ENCODE measurements at regions not wholly inside any gene's neighbourhood (a gene's known extent, or its start where the extent isn't known, plus 50 kb on each side); places are given as distances from the start of the nearest gene placed in this dataset.

DNA sequence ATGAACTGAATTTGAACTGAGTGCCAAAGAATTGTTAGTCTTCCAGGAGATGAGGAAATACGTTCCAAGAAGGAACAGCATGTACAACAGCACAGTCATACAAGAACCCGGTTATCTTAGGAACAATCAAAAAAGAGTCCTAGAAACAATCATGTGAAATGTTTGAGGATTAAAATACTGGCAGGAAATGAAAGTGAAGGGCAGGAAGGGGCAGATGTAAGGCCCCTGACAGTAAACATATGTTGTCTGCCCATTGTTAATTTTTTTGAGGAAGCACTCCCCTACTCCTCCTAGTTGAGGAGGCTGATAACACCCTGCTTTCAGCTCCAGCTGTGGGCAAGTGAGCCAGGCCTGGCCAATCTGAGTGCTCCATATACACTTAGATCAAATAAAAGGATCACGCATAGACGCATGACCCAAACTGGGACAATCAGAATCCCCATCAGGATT, 220.9 kb downstream of the HACE1 start:
- no peaks in the 10 kb centered on the region for H3K27me3 ChIP-seq (ENCODE audit: control insufficient read depth, insufficient read depth, low read length)
- ChIA-PET CTCF (no interaction called here), POLR2A (no interaction called here)
- H3K9me3 ChIP-seq (ENCODE audit: control insufficient read depth, insufficient read depth, low read depth, low read length) = no peaks in the 10 kb centered on the region
- TF ChIP-seq POLR2AphosphoS5 (IDR thresholded peaks at IDR 0.05; ENCODE audit: low read depth, low read length) (no peak), TCF7L2 (IDR thresholded peaks at IDR 0.05; ENCODE audit: low read depth, low read length) (no peak), REST (IDR thresholded peaks at IDR 0.05; ENCODE audit: insufficient read depth in 1 of 2, low read depth in 2 of 2, low read length in 1 of 2) (no peak), SIN3A (IDR thresholded peaks at IDR 0.05; ENCODE audit: borderline replicate concordance, insufficient read depth, low read depth, low read length) (no peak)
- TF ChIP-seq, protein P1, sequence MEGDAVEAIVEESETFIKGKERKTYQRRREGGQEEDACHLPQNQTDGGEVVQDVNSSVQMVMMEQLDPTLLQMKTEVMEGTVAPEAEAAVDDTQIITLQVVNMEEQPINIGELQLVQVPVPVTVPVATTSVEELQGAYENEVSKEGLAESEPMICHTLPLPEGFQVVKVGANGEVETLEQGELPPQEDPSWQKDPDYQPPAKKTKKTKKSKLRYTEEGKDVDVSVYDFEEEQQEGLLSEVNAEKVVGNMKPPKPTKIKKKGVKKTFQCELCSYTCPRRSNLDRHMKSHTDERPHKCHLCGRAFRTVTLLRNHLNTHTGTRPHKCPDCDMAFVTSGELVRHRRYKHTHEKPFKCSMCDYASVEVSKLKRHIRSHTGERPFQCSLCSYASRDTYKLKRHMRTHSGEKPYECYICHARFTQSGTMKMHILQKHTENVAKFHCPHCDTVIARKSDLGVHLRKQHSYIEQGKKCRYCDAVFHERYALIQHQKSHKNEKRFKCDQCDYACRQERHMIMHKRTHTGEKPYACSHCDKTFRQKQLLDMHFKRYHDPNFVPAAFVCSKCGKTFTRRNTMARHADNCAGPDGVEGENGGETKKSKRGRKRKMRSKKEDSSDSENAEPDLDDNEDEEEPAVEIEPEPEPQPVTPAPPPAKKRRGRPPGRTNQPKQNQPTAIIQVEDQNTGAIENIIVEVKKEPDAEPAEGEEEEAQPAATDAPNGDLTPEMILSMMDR (IDR thresholded peaks at IDR 0.05) = no peak
- ATAC-seq = 0 out of 2 replicates have a peak, but pooled peaks have one; percentile 45
- no peak overlapping the region for H3K4me3 ChIP-seq (ENCODE audit: low read depth in 2 of 2, low read length in 2 of 2)
- H3K36me3 ChIP-seq (ENCODE audit: control insufficient read depth, insufficient read depth, low read length) = no peaks in the 10 kb centered on the region
- BruUV-seq (replicated peaks) = no TSS peak
- H3K4me1 ChIP-seq (ENCODE audit: control insufficient read depth, insufficient read depth, low read length) = no peaks in the 10 kb centered on the region
- intact Hi-C loops (cut with micrococcal nuclease; ENCODE audit: unreplicated experiment) (no loop called here), in situ Hi-C loops (cut with HindIII; ENCODE audit: low pct_unique_long_range_greater_than_20kb, low sequenced_read_pairs) (no loop called here)
- DNase-seq (ENCODE audit: low read depth, low spot score) = no peak
- no peak overlapping the region for H3K27ac ChIP-seq (ENCODE audit: low read length)

GRCh38 chr6:104633125-104633524, 226.6 kb downstream of the HACE1 start:
- Histone ChIP-seq H3K4me3 (ENCODE audit: low read depth in 2 of 2, low read length in 2 of 2) (no peak overlapping the region), H3K9me3 (ENCODE audit: control insufficient read depth, insufficient read depth, low read depth, low read length) (no peaks in the 10 kb centered on the region), H3K36me3 (ENCODE audit: control insufficient read depth, insufficient read depth, low read length) (no peaks in the 10 kb centered on the region), H3K27me3 (ENCODE audit: control insufficient read depth, insufficient read depth, low read length) (no peaks in the 10 kb centered on the region), H3K27ac (ENCODE audit: low read length) (no peak overlapping the region), H3K4me1 (ENCODE audit: control insufficient read depth, insufficient read depth, low read length) (peaks cover 4% of the 10 kb centered on the region)
- no TSS peak for BruUV-seq (replicated peaks)
- POLR2A ChIA-PET = no interaction called here
- CTCF ChIA-PET = no interaction called here
- intact Hi-C loops (cut with micrococcal nuclease; ENCODE audit: unreplicated experiment) (no loop called here), in situ Hi-C loops (cut with HindIII; ENCODE audit: low pct_unique_long_range_greater_than_20kb, low sequenced_read_pairs) (no loop called here)
- TF ChIP-seq TCF7L2 (IDR thresholded peaks at IDR 0.05; ENCODE audit: low read depth, low read length) = no peak
- no peak for TF ChIP-seq POLR2AphosphoS5 (IDR thresholded peaks at IDR 0.05; ENCODE audit: low read depth, low read length)
- TF ChIP-seq REST (IDR thresholded peaks at IDR 0.05; ENCODE audit: insufficient read depth in 1 of 2, low read depth in 2 of 2, low read length in 1 of 2) = no peak
- TF ChIP-seq SIN3A (IDR thresholded peaks at IDR 0.05; ENCODE audit: borderline replicate concordance, insufficient read depth, low read depth, low read length) = no peak
- TF ChIP-seq, protein P1 (IDR thresholded peaks at IDR 0.05) = no peak
- ATAC-seq (no peak), DNase-seq (ENCODE audit: low read depth, low spot score) (no peak)

All from Panc1 (cell line).